HepG2 (cell line): ENCODE measurements at regions not wholly inside any gene's neighbourhood (a gene's known extent, or its start where the extent isn't known, plus 50 kb on each side); places are given as distances from the start of the nearest gene placed in this dataset.

Experiments
- ATAC-seq: fragments of 200-7000 bp; cut with Tn5 transposase; 3 replicates; pipeline ENCODE4 v1.9.1; 2020; ENCODE audit warnings: mild to moderate bottlenecking, moderate library complexity
- BruUV-seq: library from RNA; stranded (reverse); fragments of 400-500 nt; replicated peaks from 2 replicates; lab custom pipeline; 2021; lab: Mats Ljungman, UMichigan
- CTCF ChIA-PET: fragments of 300-600 bp; formaldehyde crosslinking; extraction: SDS; loops from one replicate; lab custom pipeline; 2021; ENCODE audit warnings: low total read pairs, inconsistent platforms, low intra/inter-chr PET ratio; lab: Yijun Ruan, JAX
- POLR2A ChIA-PET: fragments of 350-600 bp; sonication (Branson Sonifier 250); formaldehyde crosslinking; loops from one replicate; lab custom pipeline; 2020; ENCODE audit warnings: antibody characterized with exemption, inconsistent platforms; lab: Yijun Ruan, JAX
- DNase-seq: peaks from one replicate; pipeline ENCODE4 v3.0.0-alpha.2; 2015; ENCODE audit warnings: low spot score
- FAIRE-seq: peaks from 3 replicates; lab custom pipeline; 2011; peaks lifted over from hg19 to GRCh38; lab: Jason Lieb, UNC
- H2AFZ ChIP-seq: one replicate; pipeline ENCODE4 v1.6.1; 2011; ENCODE audit warnings: low read length, inconsistent platforms
- H3K27ac ChIP-seq: fragments of 300-600 bp; 3 replicates; pipeline ENCODE4 v1.8.0; 2011; ENCODE audit warnings: mixed run types, mild to moderate bottlenecking, mixed read lengths, low read length, inconsistent platforms; ENCODE audit not compliant: insufficient read depth; ENCODE audit errors: extremely low read length
- H3K27me3 ChIP-seq, 2 experiments: fragments of 200-600 bp in 1 of 2; 2 replicates in 1 of 2; 3 replicates in 1 of 2; pipeline versions ENCODE4 v1.6.0 to v1.8.0; 2011; ENCODE audit warnings: low read length in 2 of 2, mild to moderate bottlenecking in 2 of 2, moderate library complexity in 2 of 2, inconsistent platforms in 1 of 2; ENCODE audit not compliant: insufficient read depth in 2 of 2, control insufficient read depth in 1 of 2
- H3K36me3 ChIP-seq, 2 experiments: fragments of 200-600 bp in 1 of 2; replicated peaks in 1 of 2; 2 replicates in 1 of 2; 3 replicates in 1 of 2; pipeline versions ENCODE4 v1.5.1 to v1.8.0; 2011; ENCODE audit warnings: low read length in 2 of 2, inconsistent platforms in 1 of 2; ENCODE audit not compliant: insufficient read depth in 2 of 2, control insufficient read depth in 1 of 2
- H3K4me1 ChIP-seq: 2 replicates; pipeline ENCODE4 v1.5.1; 2012; ENCODE audit warnings: low read length, inconsistent platforms; ENCODE audit not compliant: insufficient read depth
- H3K4me2 ChIP-seq: 2 replicates; pipeline ENCODE4 v1.6.0; 2011; ENCODE audit warnings: low read depth, low read length, inconsistent platforms
- H3K4me3 ChIP-seq, 3 experiments: fragments of 200-600 bp in 1 of 3; sonication (generic), shearing (Covaris generic) in 1 of 3; replicated peaks in 1 of 3; 2 replicates each; pipeline ENCODE4 v1.5.1; 2011 to 2016; ENCODE audit warnings: low read length in 3 of 3, inconsistent platforms in 2 of 3, low read depth in 2 of 3, mild to moderate bottlenecking in 2 of 3, control low read depth in 1 of 3, mixed read lengths in 1 of 3; ENCODE audit not compliant: insufficient read depth in 1 of 3
- H3K79me2 ChIP-seq: one replicate; pipeline ENCODE4 v1.6.1; 2011; ENCODE audit warnings: low read length, inconsistent platforms; ENCODE audit not compliant: insufficient read depth
- H3K9ac ChIP-seq: 2 replicates; pipeline ENCODE4 v1.6.0; 2011; ENCODE audit warnings: mild to moderate bottlenecking, low read depth, low read length, inconsistent platforms; ENCODE audit not compliant: insufficient read depth
- H3K9me3 ChIP-seq: 2 replicates; pipeline ENCODE4 v1.5.1; 2012; ENCODE audit warnings: mild to moderate bottlenecking, low read length
- H4K20me1 ChIP-seq: 2 replicates; pipeline ENCODE4 v1.6.0; 2011; ENCODE audit warnings: inconsistent platforms, mild to moderate bottlenecking, low read length, moderate library complexity; ENCODE audit not compliant: insufficient read depth
- ATM ChIP-seq: fragments of 450-650 bp; IDR thresholded peaks from 2 replicates; pipeline ENCODE4 v1.7.1; 2017; ENCODE audit warnings: mild to moderate bottlenecking, borderline replicate concordance
- CENPT ChIP-seq: sonication (generic); formaldehyde crosslinking; IDR thresholded peaks from 2 replicates; pipeline ENCODE4 v1.8.0; 2022; ENCODE audit warnings: low read depth, mild to moderate bottlenecking, moderate library complexity, missing genetic modification reagents
- KLF13 ChIP-seq: sonication (generic); formaldehyde crosslinking; IDR thresholded peaks from 2 replicates; pipeline ENCODE4 v1.4.0; 2020; ENCODE audit warnings: mild to moderate bottlenecking, missing genetic modification reagents
- NFYC ChIP-seq: IDR thresholded peaks from 2 replicates; pipeline ENCODE4 v1.6.1; 2016; ENCODE audit warnings: missing genetic modification reagents, missing compliant biosample characterization
- PAF1 ChIP-seq: IDR thresholded peaks from 2 replicates; pipeline ENCODE4 v1.6.1; 2016; ENCODE audit warnings: missing genetic modification reagents, missing compliant biosample characterization
- PCBP2 ChIP-seq: fragments of 200-400 bp; formaldehyde crosslinking; optimal IDR thresholded peaks from 2 replicates; pipeline ENCODE3; 2018; ENCODE audit warnings: low read length, low read depth; ENCODE audit not compliant: poor library complexity, severe bottlenecking
- PRMT3 ChIP-seq: sonication (generic); formaldehyde crosslinking; IDR thresholded peaks from 2 replicates; pipeline ENCODE4 v1.8.1; 2022; ENCODE audit warnings: low read depth, mild to moderate bottlenecking, moderate library complexity, missing genetic modification reagents, borderline replicate concordance
- PRPF4 ChIP-seq: fragments of 200-400 bp; formaldehyde crosslinking; IDR thresholded peaks from 2 replicates; pipeline ENCODE4 v1.6.1; 2016; ENCODE audit warnings: low read length, low read depth; ENCODE audit not compliant: poor library complexity, severe bottlenecking
- RFXAP ChIP-seq: sonication (generic); formaldehyde crosslinking; IDR thresholded peaks from 2 replicates; pipeline ENCODE4 v1.4.0; 2020; ENCODE audit warnings: missing genetic modification reagents, borderline replicate concordance
- TGIF2 ChIP-seq: IDR thresholded peaks from 2 replicates; pipeline ENCODE4 v1.6.1; 2016; ENCODE audit warnings: control low read depth, missing compliant biosample characterization
- ZFP36L2 ChIP-seq: sonication (generic); formaldehyde crosslinking; IDR thresholded peaks from 2 replicates; pipeline ENCODE4 v1.4.0; 2020; ENCODE audit warnings: missing genetic modification reagents
- ZFYVE20 ChIP-seq: sonication (generic); formaldehyde crosslinking; IDR thresholded peaks from 2 replicates; pipeline ENCODE4 v1.8.0; 2023; ENCODE audit warnings: low read depth, mild to moderate bottlenecking, moderate library complexity, missing genetic modification reagents, borderline replicate concordance
- ZNF232 ChIP-seq: sonication (generic); formaldehyde crosslinking; IDR thresholded peaks from 2 replicates; pipeline ENCODE4 v1.4.0; 2020; ENCODE audit warnings: missing genetic modification reagents, borderline replicate concordance
- ZNF260 ChIP-seq: sonication (generic); formaldehyde crosslinking; IDR thresholded peaks from 2 replicates; pipeline ENCODE4 v1.4.0; 2020; ENCODE audit warnings: missing genetic modification reagents, low read depth, mild to moderate bottlenecking, borderline replicate concordance
- ZNF572 ChIP-seq: sonication (generic); formaldehyde crosslinking; IDR thresholded peaks from 2 replicates; pipeline ENCODE4 v1.5.1; 2020; ENCODE audit warnings: mild to moderate bottlenecking, missing genetic modification reagents
- ZNF737 ChIP-seq: sonication (generic); formaldehyde crosslinking; IDR thresholded peaks from 2 replicates; pipeline ENCODE4 v1.5.0; 2020; ENCODE audit warnings: missing genetic modification reagents, mild to moderate bottlenecking, borderline replicate concordance
- ZNF768 ChIP-seq: sonication (generic); formaldehyde crosslinking; IDR thresholded peaks from 2 replicates; pipeline ENCODE4 v1.4.0; 2020; ENCODE audit warnings: missing genetic modification reagents
- ZSCAN12 ChIP-seq: sonication (generic); formaldehyde crosslinking; IDR thresholded peaks from 2 replicates; pipeline ENCODE4 v1.9.0; 2021; ENCODE audit warnings: mild to moderate bottlenecking, missing genetic modification reagents
- WGBS: methylation state at CpG from one replicate; pipeline ENCODE4 v1.1.6; 2017; ENCODE audit warnings: low lambda C conversion rate; 5-methylcytosine and 5-hydroxymethylcytosine counted together
- in situ Hi-C: cut with HindIII; loops from 2 replicates; pipeline ENCODE4 v1.10.0; 2017; ENCODE audit warnings: low pct_unique_long_range_greater_than_20kb; ENCODE audit not compliant: extremely low pct_ligation_motif_present
- intact Hi-C: fragments of 100-400 bp; cut with micrococcal nuclease; formaldehyde crosslinking; loops from one replicate; pipeline ENCODE4 v1.10.0; 2022; ENCODE audit not compliant: unreplicated experiment
- TF ChIP-seq, protein P1 (sequence below): sonication (generic); formaldehyde crosslinking; IDR thresholded peaks from 2 replicates; pipeline ENCODE4 v1.8.1; 2023; ENCODE audit warnings: mild to moderate bottlenecking, missing genetic modification reagents
- TF ChIP-seq, protein P2 (sequence below): IDR thresholded peaks from 2 replicates; pipeline ENCODE4 v1.6.1; 2012; ENCODE audit warnings: low read length, improper control_type of control experiment

DNA sequence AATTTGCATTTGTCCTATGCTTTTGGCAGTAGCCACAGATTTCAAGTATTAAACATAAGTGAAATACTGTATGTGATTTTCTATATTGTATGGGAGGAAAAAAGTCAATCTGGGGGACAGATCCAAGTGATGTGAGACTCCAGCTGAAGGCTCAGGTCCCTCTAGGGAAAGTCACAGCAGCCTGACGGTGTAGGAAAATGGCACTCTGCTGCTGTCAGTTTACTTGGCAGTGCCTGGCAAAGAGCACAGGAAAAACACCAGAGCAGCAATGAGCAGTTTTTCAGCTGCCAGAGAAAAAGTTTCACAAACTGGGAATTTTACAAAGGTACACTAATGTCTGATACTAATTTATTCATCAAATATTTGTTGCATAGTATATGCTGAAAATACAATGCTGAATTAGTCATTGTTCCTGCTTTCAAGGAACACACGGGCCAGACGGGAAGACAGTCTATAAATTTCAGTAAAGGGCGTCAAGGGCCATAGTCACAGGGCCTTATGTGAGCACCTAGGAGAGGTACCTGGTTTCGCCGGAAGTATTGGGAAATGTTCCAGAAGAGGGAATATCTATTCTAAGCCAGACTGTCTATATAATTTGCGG, 66.2 kb upstream of the SLC38A2 start:
- Histone ChIP-seq H4K20me1 (no peaks in the 10 kb centered on the region), H3K9me3 (no peaks in the 10 kb centered on the region), H3K79me2 (no peaks in the 10 kb centered on the region), H3K4me2 (no peak overlapping the region), H3K27me3 (no peaks in the 10 kb centered on the region), H3K27ac (no peak overlapping the region), H3K36me3 (no peaks in the 10 kb centered on the region), H3K4me3 (no peak overlapping the region), H3K4me1 (peaks cover 11% of the 10 kb centered on the region), H2AFZ (no peak overlapping the region), H3K9ac (no peak overlapping the region)
- POLR2A ChIA-PET, result no interaction called here
- CTCF ChIA-PET, result no interaction called here
- no peak for DNase-seq
- 98% methylated on average over 7 of the region's 7 CpGs for WGBS
- intact Hi-C loops, result no loop called here
- no peak for FAIRE-seq
- in situ Hi-C loops, result no loop called here
- BruUV-seq, result no TSS peak
- TF ChIP-seq ZFP36L2 (CRISPR knock-in tag) (no peak), RFXAP (CRISPR knock-in tag) (no peak), ZNF572 (CRISPR knock-in tag) (no peak), PCBP2 (no peak), KLF13 (CRISPR knock-in tag) (no peak), NFYC (CRISPR knock-in tag) (no peak), PRMT3 (CRISPR knock-in tag) (no peak), ATM (no peak), ZNF232 (CRISPR knock-in tag) (no peak), ZNF737 (CRISPR knock-in tag) (no peak), ZSCAN12 (no peak), ZNF260 (CRISPR knock-in tag) (no peak), PRPF4 (no peak), PAF1 (CRISPR knock-in tag) (no peak), ZFYVE20 (no peak), CENPT (CRISPR knock-in tag) (no peak), TGIF2 (no peak), ZNF768 (CRISPR knock-in tag) (no peak)
- TF ChIP-seq, protein P1, sequence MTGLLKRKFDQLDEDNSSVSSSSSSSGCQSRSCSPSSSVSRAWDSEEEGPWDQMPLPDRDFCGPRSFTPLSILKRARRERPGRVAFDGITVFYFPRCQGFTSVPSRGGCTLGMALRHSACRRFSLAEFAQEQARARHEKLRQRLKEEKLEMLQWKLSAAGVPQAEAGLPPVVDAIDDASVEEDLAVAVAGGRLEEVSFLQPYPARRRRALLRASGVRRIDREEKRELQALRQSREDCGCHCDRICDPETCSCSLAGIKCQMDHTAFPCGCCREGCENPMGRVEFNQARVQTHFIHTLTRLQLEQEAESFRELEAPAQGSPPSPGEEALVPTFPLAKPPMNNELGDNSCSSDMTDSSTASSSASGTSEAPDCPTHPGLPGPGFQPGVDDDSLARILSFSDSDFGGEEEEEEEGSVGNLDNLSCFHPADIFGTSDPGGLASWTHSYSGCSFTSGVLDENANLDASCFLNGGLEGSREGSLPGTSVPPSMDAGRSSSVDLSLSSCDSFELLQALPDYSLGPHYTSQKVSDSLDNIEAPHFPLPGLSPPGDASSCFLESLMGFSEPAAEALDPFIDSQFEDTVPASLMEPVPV (CRISPR knock-in tag), result no peak
- TF ChIP-seq, protein P2, sequence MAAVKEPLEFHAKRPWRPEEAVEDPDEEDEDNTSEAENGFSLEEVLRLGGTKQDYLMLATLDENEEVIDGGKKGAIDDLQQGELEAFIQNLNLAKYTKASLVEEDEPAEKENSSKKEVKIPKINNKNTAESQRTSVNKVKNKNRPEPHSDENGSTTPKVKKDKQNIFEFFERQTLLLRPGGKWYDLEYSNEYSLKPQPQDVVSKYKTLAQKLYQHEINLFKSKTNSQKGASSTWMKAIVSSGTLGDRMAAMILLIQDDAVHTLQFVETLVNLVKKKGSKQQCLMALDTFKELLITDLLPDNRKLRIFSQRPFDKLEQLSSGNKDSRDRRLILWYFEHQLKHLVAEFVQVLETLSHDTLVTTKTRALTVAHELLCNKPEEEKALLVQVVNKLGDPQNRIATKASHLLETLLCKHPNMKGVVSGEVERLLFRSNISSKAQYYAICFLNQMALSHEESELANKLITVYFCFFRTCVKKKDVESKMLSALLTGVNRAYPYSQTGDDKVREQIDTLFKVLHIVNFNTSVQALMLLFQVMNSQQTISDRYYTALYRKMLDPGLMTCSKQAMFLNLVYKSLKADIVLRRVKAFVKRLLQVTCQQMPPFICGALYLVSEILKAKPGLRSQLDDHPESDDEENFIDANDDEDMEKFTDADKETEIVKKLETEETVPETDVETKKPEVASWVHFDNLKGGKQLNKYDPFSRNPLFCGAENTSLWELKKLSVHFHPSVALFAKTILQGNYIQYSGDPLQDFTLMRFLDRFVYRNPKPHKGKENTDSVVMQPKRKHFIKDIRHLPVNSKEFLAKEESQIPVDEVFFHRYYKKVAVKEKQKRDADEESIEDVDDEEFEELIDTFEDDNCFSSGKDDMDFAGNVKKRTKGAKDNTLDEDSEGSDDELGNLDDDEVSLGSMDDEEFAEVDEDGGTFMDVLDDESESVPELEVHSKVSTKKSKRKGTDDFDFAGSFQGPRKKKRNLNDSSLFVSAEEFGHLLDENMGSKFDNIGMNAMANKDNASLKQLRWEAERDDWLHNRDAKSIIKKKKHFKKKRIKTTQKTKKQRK, result no peak
- no peak for ATAC-seq
